Stomach (tissue), 8 donors: ENCODE measurements at regions not wholly inside any gene's neighbourhood (a gene's known extent, or its start where the extent isn't known, plus 50 kb on each side); places are given as distances from the start of the nearest gene placed in this dataset.
"Not testable (repeated sequence)": the region's sequence is repeated elsewhere in the genome, so short reads cannot be mapped to it uniquely, and the experiment has no call there.

Experiments used
- DNase-seq, 2 donors: peaks; one replicate each; pipeline versions ENCODE4 v3.0.0 to v3.0.0-alpha.2; 2013 to 2019
- H3K27ac ChIP-seq, 5 donors: fragments of 200-600 bp in 4 of 5; sonication (generic) in 4 of 5; one replicate each; pipeline ENCODE4 v1.5.1; 2013 to 2019; ENCODE audit warnings: mild to moderate bottlenecking in 1 of 5, moderate library complexity in 1 of 5
- H3K27me3 ChIP-seq, 3 donors: fragments of 200-600 bp; sonication (generic); one replicate each; pipeline ENCODE4 v1.5.1; 2017 to 2019; ENCODE audit warnings: mixed run types in 1 of 3
- H3K36me3 ChIP-seq, 4 donors: fragments of 200-600 bp; sonication (generic); 1 replicate in 3 of 4; 2 replicates in 1 of 4; pipeline ENCODE4 v1.5.1; 2016 to 2019
- H3K4me1 ChIP-seq, 4 donors: fragments of 200-600 bp; sonication (generic); one replicate each; pipeline ENCODE4 v1.5.1; 2016 to 2019
- H3K4me3 ChIP-seq, 4 donors: fragments of 200-600 bp; sonication (generic) in 3 of 4; one replicate each; pipeline ENCODE4 v1.5.1; 2016 to 2019; ENCODE audit warnings: mild to moderate bottlenecking in 1 of 4
- H3K9me3 ChIP-seq, 4 donors: fragments of 200-600 bp; sonication (generic); one replicate each; pipeline ENCODE4 v1.5.1; 2016 to 2019
- CTCF ChIP-seq, 7 experiments: fragments of 450-650 bp in 4 of 7; fragments of 200-600 bp in 3 of 7; sonication (generic) in 3 of 7; IDR thresholded peaks; one replicate each; pipeline ENCODE4 v1.5.1; 2016 to 2019; ENCODE audit warnings: antibody characterized with exemption in 7 of 7, control low read depth in 2 of 7, mild to moderate bottlenecking in 1 of 7
- EP300 ChIP-seq: sonication (generic); formaldehyde crosslinking; IDR thresholded peaks from one replicate; pipeline ENCODE4 v1.6.1; 2017; ENCODE audit warnings: antibody characterized with exemption
- POLR2A ChIP-seq, 4 donors: fragments of 450-650 bp; IDR thresholded peaks; one replicate each; pipeline ENCODE4 v1.6.1; 2016; ENCODE audit warnings: antibody characterized with exemption in 4 of 4, control low read depth in 2 of 4, mild to moderate bottlenecking in 1 of 4, moderate library complexity in 1 of 4
- POLR2AphosphoS5 ChIP-seq, 3 donors: sonication (generic); formaldehyde crosslinking; IDR thresholded peaks; one replicate each; pipeline ENCODE4 v1.6.1; 2016; ENCODE audit warnings: antibody characterized with exemption in 3 of 3
- WGBS, 5 donors: extraction: QIAGEN DNeasy Blood & Tissue Kit in 3 of 5; methylation state at CpG; one replicate each; pipeline versions ENCODE4 v1.1.5 to v1.1.7; 2013 to 2018; 5-methylcytosine and 5-hydroxymethylcytosine counted together
- intact Hi-C: fragments of 100-400 bp; cut with DNase I; formaldehyde crosslinking; loops from one replicate; pipeline ENCODE4 v1.15.1; 2023; ENCODE audit warnings: low total_unique reads
- donor health status: healthy with polysubstance abuse.
- donor health status: Bipolar disorder and iron deficiency.
- donor health status: healthy.

DNA sequence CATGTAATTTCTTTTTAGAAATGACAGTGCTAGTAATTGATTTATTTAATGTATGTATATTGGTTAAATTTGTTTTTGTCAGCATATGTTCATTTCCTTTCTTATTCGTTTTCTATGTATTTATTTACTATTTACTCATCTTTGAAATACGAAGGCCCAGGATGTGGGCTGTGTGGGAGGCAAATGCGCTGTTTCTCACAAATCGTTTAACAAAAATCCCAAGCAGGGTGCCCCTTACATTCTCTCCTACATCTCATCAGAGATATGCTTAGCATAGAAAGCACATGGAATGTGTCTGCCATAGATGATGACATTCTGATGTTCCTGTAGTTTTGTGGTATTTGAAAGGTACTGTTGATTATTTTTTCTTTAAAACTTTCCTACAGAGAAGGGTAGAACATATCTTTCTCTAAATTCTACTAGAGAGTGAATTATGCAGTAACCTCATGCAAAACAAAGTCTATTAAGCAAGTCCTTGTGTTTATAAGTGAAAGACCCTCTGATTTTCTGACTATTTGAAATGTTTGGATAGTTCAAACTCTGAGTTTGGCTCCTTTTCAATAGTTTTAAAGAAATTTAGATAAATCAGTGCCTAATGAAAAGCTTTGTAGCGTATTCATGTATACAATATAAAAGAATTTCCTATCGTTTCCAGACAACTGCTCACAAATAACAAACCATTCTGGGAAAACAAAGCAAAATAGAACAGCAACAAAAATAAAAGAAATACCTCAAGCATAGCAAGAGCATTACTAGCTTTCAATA is 111.1 kb upstream of the VGLL3 start:
- no peak overlapping the region for H3K27ac ChIP-seq
- no peak for DNase-seq
- WGBS, 5 donors: 59 to 77% (median 72%) methylated on average over 6 of the region's 6 CpGs
- intact Hi-C loops: no loop called here
- TF ChIP-seq CTCF (IDR thresholded peaks at IDR 0.05) (no peak), POLR2A (IDR thresholded peaks at IDR 0.05) (no peak), EP300 (no peak), POLR2AphosphoS5 (IDR thresholded peaks at IDR 0.05) (no peak)
- H3K9me3 ChIP-seq: peaks cover 0 to 3% (median 1%) of the 10 kb centered on the region in 4 donors
- no peak overlapping the region for H3K4me3 ChIP-seq
- no peaks in the 10 kb centered on the region for H3K36me3 ChIP-seq
- H3K27me3 ChIP-seq: no peaks in the 10 kb centered on the region
- H3K4me1 ChIP-seq: no peaks in the 10 kb centered on the region

GRCh38 chr3:87097733-87098132 is 106.8 kb upstream of the VGLL3 start:
- H3K9me3 ChIP-seq, DNase-seq, H3K27ac ChIP-seq, H3K4me3 ChIP-seq, intact Hi-C loops, H3K36me3 ChIP-seq, H3K27me3 ChIP-seq, H3K4me1 ChIP-seq: not testable (repeated sequence)
- WGBS, 5 donors: 94 to 100% (median 95%) methylated on average over 9 of the region's 9 CpGs

DNA sequence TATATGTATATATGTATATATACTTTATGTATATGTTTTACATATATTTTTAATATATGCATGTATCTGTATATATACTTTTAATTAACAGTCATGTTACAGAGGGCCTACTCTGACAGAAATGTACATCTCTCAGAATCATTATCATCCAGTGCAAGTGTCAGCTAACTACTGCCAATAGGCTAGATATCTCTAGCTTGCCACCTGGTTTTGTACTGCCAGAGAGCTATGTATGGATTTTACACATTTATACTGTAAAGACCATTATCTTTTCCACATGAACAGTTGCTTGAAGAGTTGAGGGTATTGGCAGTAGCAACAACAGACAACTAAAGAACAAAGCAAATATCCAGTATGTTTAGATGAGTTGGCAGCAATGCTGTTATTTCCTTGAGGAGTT is 99.7 kb upstream of the VGLL3 start:
- Histone ChIP-seq H3K9me3 (no peaks in the 10 kb centered on the region), H3K4me1 (peaks cover 0 to 13% (median 11%) of the 10 kb centered on the region in 4 donors), H3K4me3 (no peak overlapping the region), H3K27me3 (no peaks in the 10 kb centered on the region), H3K27ac (no peak overlapping the region), H3K36me3 (no peaks in the 10 kb centered on the region)
- TF ChIP-seq POLR2A (IDR thresholded peaks at IDR 0.05) (no peak), CTCF (IDR thresholded peaks at IDR 0.05) (no peak), POLR2AphosphoS5 (IDR thresholded peaks at IDR 0.05) (no peak), EP300 (no peak)
- no peak for DNase-seq
- intact Hi-C loops: no loop called here

GRCh38 chr3:87088993-87089841 is 98.3 kb upstream of the VGLL3 start:
- Histone ChIP-seq H3K4me1 (peaks cover 0 to 13% (median 11%) of the 10 kb centered on the region in 4 donors), H3K27me3 (no peaks in the 10 kb centered on the region), H3K9me3 (no peaks in the 10 kb centered on the region), H3K4me3 (peak overlapping the region; percentile 51 to 68 (median 68)), H3K27ac (peak overlapping the region; percentile 54 to 86 (median 80)), H3K36me3 (no peaks in the 10 kb centered on the region)
- WGBS, 5 donors: 2 to 17% (median 5%) methylated on average over 21 to 41 of the region's 41 CpGs
- TF ChIP-seq POLR2A (IDR thresholded peaks at IDR 0.05) (no peak), POLR2AphosphoS5 (IDR thresholded peaks at IDR 0.05) (peak in 2 of 3 donors; percentile 27 to 50), CTCF (IDR thresholded peaks at IDR 0.05) (no peak), EP300 (no peak)
- intact Hi-C loops: no loop called here
- peak; percentile 36 to 82 for DNase-seq
